Epithelial cell of prostate (primary cell): ENCODE measurements at regions not wholly inside any gene's neighbourhood (a gene's known extent, or its start where the extent isn't known, plus 50 kb on each side); places are given as distances from the start of the nearest gene placed in this dataset.

ENCODE experiments used
- DNase-seq: peaks from one replicate; pipeline ENCODE4 v3.0.0-alpha.2; 2011; ENCODE audit warnings: low read depth, low spot score
- H3K27ac ChIP-seq: fragments of 450-650 bp; 2 replicates; pipeline ENCODE4 v1.5.1; 2017; ENCODE audit warnings: mild to moderate bottlenecking

GRCh38 chr6:139639507-139639906 lies 265.1 kb upstream of the CITED2 start:
- H3K27ac ChIP-seq: no peak overlapping the region
- DNase-seq: no peak

DNA sequence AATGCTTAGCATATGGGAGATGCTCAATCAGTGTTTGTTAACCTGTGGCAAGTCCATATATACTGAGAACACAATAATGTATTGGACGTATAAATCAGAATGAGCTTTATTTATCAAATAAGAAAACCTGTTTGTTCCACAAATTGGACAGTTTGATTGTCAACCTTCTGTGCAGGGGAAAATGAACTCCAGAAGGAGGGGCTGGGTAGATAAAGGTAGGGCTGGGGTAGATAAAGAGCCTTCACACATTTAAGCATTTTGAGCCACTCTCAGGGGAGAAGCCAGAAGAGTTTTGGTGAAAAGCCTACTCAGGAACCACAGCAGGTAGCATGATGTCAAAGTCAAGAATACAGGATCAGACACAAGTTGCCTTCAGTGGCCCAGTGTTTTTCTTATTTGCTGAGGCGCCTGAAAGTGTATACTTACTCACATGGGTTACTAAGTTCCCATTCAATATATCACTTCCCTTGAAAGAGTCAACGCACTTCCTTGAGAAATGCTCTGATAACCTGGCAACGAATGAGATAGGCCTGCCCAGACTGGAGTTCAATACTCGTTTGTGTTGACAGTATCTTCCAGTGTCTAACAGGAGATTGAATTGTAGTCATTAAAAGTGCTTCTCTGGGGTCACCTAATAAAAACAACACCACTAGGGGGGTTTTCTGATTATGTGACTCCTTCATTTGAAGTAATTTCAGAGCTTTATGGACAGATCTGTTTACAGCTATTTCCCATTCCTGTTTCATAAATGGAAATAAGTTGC lies 263.9 kb upstream of the CITED2 start:
- H3K27ac ChIP-seq: no peak overlapping the region
- no peak for DNase-seq

GRCh38 chr6:139637766-139638165 lies 263.3 kb upstream of the CITED2 start:
- no peak overlapping the region for H3K27ac ChIP-seq
- no peak for DNase-seq

GRCh38 chr6:139636391-139636790 lies 261.9 kb upstream of the CITED2 start:
- DNase-seq: no peak
- no peak overlapping the region for H3K27ac ChIP-seq

- DNase-seq: peak; percentile 10
- H3K27ac ChIP-seq: peak overlapping the region; percentile 0
These were observed 261.1 kb upstream of the CITED2 start for GRCh38 chr6:139635401-139636130.

DNA sequence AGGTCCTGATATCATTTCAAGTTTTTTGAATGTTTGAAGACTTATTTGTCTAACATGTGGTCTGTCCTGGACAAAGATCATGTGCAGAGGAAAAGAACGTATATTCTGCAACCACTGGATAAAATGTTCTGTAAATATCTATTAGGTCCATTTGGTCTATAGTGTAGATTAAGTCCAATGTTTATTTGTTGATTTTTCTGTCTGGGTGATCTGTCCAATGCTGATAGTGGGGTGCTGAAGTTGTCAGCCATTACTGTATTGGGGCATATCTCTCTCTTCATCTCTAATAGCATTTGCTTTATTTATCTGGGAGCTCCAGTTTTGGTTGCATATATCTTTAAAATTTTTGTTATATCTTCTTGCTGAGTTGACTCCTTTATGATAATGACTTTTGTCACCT lies 258.4 kb upstream of the CITED2 start:
- no peak overlapping the region for H3K27ac ChIP-seq
- no peak for DNase-seq

DNA sequence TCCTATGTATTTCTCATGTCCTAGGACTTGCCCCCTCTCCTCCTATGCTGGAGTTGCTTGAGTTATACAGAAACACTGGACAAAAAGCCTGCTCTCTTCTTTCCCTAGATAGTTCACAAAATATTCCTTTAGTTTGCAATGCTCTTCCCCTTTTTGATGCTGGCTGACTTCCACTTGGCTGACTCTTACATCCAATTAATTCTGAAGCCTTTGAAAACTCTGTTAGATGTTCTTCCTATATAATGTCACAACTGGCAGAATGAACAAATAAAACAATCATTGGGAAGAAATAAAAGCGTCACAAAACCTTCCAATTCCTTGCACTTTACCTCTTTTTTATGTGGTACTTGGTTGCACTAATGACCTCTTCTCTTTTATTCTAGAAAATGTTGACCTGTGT lies 253.8 kb upstream of the CITED2 start:
- no peak overlapping the region for H3K27ac ChIP-seq
- DNase-seq: no peak

DNA sequence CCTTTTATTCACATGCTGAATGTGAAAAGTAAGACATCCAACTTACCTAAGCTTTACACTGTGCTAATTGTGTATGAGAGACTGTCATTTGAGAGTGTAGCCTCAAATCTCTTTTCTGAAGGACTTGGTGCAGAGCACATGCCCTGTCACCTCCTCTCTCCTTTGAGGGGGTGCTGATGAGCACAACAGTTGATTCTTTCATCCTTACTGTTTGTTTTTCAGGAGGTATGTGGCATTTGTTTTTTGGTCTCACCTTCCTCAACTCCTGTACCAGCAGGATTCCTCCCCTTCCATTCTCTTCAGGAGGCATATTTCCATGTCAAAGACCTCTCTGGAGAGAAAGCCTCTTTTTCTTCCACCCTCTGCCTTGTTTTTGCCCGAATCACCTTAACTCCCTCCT lies 252.6 kb upstream of the CITED2 start:
- no peak overlapping the region for H3K27ac ChIP-seq
- no peak for DNase-seq

- H3K27ac ChIP-seq: no peak overlapping the region
- DNase-seq: no peak
These were observed 251.8 kb upstream of the CITED2 start for GRCh38 chr6:139625998-139626975.

DNA sequence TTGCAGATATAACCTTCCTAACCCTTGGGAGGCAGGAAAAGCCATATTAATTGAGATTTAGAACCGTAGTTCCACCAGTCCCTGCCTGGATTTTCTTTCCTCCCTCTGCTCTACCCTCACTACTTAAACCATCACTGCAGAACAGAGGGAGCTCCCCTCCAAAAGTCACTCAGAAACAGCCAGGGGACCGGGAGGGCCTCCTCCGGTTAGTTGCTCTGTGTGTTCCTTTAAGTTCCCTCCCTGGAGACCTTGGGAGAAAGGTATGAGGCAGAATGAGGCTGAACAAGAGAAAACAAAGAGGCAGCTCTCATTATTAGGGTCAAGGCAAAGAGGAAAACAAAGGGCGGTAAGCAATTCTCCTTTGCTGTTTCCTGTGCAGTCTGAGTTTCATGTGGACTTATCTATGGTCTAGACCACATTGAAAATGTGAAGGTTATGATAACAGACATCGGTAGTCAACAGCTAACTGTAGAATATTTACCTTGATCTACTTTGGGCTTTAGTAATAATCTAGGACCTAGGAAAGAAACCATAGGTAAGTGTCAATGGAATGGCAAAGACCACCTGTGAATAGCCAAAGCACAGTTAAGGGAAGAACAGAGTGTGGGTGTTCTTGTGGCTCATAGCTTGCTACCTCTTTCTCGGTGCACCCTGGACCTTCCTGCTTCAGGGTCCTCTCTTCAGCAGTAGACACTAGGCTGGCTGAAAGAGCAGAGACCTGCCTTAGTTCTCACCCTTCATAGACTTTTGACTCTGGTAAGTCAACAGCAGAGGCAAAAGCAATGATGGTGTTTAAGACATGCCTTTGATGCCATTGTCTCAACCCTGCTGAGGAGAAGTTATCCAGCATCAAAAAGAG lies 250.9 kb upstream of the CITED2 start:
- H3K27ac ChIP-seq: no peak overlapping the region
- no peak for DNase-seq

- DNase-seq: no peak
- H3K27ac ChIP-seq: no peak overlapping the region
These were observed 248.9 kb upstream of the CITED2 start for GRCh38 chr6:139623372-139623771.

DNA sequence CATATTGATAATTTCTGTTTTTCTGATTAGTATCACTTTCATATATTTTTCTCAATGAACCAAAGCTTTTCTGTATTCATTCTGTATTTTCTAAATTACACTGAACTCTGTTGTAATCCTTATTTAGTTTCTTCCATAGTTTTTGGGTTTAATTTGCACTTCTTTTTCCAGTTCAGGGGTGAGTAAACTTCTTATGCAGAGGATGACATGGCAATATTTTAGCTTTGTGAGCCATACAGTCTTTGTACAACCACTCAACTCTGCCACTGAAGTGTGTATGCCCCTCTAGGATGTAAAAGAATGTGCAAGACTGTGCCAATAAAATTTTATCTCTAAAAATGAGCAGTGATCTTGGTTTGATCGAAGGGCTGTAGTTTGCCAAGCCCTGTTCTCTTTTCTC lies 239.0 kb upstream of the CITED2 start:
- no peak overlapping the region for H3K27ac ChIP-seq
- DNase-seq: no peak

- DNase-seq: no peak
- H3K27ac ChIP-seq: no peak overlapping the region
These were observed 237.7 kb upstream of the CITED2 start for GRCh38 chr6:139612135-139612465.

- DNase-seq: no peak
- H3K27ac ChIP-seq: no peak overlapping the region
These were observed 237.1 kb upstream of the CITED2 start for GRCh38 chr6:139611327-139612134.

GRCh38 chr6:139608466-139609261 lies 234.2 kb upstream of the CITED2 start:
- H3K27ac ChIP-seq: no peak overlapping the region
- DNase-seq: no peak

- H3K27ac ChIP-seq: no peak overlapping the region
- DNase-seq: no peak
These were observed 230.9 kb upstream of the CITED2 start for GRCh38 chr6:139605350-139605749.

DNA sequence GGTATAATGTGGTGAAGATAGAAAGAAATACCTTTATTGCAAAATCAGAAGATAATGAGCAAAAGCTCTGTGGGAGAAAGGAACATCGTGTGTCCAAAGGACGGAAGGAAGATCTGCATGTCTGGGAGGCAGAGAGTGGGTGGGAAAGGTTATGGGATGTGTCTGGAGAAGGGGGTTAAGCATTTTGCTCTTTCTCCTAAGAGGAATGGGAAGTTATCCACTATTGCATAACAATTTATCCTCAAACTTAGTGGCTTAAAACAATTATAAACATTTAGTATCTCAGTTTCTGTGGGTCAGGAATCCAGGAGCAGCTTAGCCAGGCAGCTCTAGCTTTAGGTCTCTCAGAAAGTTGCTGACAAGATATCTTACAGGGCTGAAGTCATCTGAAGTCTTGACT lies 229.1 kb upstream of the CITED2 start:
- H3K27ac ChIP-seq: no peak overlapping the region
- DNase-seq: no peak

GRCh38 chr6:139602577-139602976 lies 228.1 kb upstream of the CITED2 start:
- no peak for DNase-seq
- no peak overlapping the region for H3K27ac ChIP-seq
